ENCODE measurements at regions not wholly inside any gene's neighbourhood (a gene's known extent, or its start where the extent isn't known, plus 50 kb on each side); places are given as distances from the start of the nearest gene placed in this dataset.

DNA sequence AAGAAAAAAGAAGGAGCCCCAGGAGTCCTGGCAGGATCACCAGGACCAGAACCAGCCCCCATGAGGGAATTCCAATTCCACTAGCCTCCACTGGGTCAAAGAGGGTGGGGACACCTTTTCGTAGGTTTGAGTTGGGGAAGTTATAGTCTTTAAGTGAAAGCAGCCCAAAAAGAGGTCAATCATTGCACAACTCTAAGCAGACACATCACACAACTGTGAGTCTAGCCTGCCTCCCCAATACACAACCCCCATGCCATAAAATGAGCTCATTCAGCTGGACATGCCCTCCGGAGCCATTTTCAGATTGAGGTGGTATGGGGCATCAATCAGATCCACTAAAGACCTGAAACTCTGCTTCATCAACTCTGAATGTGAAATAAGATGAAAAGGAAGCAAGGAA is 179.9 kb downstream of the NPHP4 start:
- no peak for DNase-seq (ENCODE audit: low read depth in 2 of 2)

DNA sequence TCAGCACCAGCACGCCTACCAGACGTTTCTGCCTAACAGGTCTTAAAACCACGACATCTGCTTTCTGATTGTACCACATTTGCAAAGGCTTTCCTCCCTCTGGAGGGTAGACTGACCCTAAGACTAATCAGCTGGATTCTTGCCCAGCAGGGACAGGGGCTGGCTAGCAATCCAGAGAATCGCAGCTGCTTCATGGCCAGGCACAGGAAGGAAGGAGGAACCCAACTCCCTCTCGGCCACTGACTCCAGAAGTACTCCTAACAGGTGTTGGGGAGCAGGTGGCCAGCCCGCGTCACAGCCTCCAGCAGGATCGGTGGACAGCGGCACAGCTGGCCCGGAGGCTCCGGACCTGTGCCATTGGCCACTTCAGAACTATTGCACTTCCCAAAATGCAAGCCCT is 180.8 kb downstream of the NPHP4 start:
- DNase-seq (ENCODE audit: low read depth in 2 of 2), result no peak

DNA sequence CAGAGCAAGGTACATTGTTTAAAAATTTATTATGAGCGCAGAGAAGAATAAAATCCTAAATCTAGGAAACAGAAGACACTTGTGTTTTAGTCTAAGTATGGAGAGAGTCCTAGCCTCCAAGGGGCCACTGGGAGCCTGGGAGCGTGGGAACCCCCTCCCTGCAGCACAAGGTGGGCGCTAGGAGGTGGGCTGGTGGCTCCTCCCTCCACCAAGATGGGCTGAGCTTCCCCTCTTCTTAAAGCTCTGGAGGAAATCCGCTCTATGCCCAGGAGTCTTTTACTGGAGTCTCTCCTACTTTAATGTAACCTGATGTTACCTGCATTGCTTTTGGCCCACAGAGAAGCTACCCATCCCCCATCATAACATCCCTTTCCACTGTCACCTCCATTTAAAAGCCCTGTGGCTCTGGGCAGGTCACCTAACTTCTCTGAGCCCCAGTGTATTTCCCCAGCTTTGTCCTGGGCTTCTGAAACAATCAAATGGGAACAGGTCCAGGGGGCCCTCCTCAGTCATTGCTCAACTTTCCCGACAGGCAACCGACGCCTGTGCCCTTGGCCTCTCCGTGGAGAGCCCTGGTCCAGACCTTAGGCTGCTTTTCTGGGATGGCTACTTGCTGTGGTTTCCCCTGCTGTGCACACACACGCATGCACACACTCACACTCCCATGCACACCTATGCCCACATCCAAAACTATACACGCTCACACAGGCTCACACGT is 181.5 kb downstream of the NPHP4 start:
- DNase-seq (ENCODE audit: low read depth in 2 of 2), result no peak

DNA sequence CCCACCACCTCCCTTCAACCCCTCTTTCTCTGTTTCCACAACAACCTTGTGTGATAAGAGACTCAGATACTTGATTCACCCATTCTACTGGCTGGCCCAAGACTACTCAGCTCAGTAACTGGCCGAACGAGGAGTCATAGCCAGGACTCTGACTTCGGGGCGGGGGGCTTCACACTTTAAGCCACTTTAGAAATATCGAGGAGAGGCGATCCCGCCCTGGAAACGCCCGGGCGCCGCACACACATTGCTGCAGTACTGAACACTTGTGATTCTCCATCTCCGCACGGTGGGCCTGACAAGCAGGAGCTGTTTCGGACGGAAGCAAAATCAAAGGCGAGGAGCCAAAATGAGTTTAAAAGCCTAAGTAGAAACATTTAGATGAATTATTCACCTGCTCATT is 182.1 kb downstream of the NPHP4 start:
- DNase-seq (ENCODE audit: low read depth in 2 of 2), result no peak

DNA sequence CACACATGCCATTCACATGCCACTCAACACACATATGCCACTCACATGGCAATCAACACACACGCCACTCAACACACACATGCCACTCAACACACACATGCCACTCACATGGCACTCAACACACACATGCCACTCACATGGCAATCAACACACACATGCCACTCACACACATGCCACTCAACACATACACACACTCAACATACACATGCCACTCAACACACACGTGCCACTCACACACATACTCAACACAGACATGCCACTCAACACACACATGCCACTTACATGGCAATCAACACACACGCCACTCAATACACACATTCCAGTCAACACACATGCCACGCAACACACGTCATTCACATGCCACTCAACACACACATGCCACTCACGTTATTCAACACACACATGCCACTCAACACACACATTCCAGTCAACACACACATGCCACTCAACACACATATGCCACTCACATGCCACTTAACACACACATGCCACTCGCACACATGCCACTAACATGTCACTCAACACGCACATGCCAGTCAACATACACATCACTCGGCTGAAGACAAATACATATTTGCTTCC is 182.9 kb downstream of the NPHP4 start:
- no peak for DNase-seq (ENCODE audit: low read depth in 2 of 2)

DNA sequence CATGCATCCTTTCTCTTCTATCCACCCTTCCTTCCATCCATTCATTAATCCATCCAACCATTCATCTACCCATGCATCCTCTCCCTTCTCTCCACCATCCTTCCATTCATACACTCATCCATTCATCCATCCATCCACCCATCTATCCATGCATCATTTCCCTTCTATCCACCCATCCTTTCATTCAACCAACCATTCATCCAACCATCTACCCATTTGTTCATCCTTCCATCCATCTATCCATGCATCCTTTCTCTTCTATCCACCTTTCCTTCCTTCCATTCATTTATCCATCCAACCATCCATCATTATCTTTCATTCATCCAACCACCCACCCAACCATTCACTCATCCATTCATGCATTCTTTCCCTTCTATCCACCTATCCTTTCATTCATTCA is 188.4 kb downstream of the NPHP4 start:
- no peak for DNase-seq (ENCODE audit: low read depth in 2 of 2)

DNA sequence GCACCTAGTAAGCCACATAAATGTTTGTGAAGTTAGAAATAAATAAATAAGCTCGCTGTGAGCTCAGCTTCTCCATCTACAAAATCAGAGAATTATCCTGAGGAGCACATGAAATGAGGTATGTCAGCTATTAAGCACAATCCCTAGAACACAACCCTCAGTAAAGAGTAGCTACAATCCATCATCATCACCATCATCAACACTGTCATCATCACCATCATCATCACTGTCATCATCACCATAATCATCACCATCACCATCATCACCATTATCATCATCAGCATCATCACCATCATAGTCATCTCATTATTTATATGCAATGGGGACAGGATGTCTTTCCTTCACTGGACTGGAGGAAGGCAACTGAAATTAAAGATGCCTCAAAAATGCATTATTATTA is 189.6 kb downstream of the NPHP4 start:
- DNase-seq (ENCODE audit: low read depth in 2 of 2), result no peak

DNA sequence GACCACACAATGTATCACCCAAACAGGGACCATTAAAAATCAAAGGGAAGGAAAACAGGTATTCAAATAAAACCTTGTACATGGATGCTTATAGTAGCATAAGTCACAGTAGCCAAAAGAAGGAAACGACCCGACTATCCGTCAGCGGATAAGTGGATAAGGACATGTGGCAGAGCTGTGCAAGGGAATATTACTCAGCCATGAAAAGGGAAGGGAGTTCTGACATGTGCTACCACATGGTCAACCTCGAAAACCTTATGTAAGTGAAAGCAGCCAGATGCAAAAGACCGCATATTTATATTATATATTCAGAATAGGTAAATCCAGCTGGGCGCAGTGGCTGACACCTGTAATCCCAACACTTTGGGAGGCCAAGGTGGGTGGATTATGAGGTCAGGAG is 193.3 kb downstream of the NPHP4 start:
- DNase-seq (ENCODE audit: low read depth in 2 of 2), result no peak

DNA sequence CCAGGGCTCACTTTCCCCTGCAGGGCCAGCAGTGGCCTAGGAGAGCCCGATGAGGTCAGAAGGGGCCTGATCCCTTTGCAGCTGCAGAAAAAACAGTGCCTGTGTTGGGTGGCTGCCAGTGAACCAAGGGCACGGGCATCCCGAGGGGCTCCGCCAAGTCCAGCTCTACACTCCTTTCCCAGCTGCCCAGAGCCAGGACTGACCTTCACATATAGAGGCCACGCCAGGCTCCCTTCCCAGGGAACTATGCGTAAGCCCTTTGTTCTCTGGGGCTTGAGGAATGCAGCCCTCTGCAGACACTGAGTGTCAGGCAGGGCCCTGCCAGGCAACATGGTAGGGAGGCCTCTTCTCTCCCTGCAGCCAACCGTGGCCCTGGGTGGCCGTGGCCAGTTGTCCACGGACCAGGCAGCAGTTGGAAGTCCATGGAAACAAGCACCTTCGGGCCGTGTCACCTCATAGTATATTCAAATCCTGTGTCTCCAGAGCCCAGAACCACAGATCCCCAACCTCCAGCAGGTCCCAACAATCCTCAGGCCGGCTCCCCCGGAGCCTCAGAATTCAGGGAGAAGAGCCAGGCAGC is 194.0 kb downstream of the NPHP4 start:
- no peak for DNase-seq (ENCODE audit: low read depth in 2 of 2)

DNA sequence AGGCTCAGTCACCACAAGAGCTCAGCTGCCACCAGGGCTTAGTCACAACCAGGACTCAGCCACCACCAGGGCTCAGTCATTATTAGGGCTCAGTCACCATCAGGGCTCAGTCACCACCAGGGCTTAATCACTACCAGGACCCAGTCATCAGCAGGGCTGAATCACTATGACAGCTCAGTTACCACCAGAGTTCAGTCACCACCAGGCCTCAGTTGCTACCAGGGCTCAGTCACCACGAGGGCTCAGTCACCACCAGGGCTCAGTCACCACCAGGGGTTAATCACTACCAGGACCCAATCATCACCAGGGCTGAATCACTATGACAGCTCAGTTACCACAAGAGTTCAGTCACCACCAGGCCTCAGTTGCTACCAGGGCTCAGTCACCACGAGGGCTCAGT is 196.2 kb downstream of the NPHP4 start:
- DNase-seq (ENCODE audit: low read depth in 2 of 2), result no peak

DNA sequence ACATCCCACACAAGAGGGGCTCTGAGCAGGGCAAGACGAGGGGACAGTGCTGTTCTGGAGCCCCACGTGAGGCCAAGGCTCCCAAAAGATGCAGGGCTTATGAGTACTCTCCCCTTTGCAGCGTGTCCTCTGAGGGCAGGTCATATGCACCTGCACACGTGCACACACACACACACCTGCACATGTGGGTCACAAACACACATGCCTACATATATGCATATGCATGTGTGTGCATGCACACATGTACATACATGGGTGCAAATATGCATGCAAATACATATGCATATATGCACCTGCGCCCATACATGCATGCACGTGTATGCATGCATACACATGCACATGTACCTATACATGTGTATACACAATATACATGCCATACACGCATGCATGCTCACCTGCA is 197.9 kb downstream of the NPHP4 start:
- DNase-seq (ENCODE audit: low read depth in 2 of 2), result no peak

DNA sequence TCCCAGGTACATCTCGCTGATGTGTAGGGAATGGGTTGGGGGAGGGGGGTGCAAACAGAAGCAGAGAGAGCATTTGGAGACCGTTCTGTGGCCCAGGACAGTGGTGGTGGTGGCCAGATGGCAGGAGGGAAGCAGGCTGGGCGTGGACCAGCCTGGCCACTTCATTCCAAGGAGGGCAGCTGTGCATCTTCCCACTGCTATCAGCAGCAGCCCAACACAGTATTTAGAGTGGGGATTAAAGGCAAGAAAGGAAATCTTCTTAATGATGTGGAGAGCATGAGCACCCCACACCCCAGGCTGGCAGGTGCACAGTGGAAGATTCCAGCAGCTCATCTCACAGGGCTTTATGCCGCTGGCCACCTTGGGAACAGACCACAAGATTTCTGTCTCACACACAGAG is 198.7 kb downstream of the NPHP4 start:
- no peak for DNase-seq (ENCODE audit: low read depth in 2 of 2)

DNA sequence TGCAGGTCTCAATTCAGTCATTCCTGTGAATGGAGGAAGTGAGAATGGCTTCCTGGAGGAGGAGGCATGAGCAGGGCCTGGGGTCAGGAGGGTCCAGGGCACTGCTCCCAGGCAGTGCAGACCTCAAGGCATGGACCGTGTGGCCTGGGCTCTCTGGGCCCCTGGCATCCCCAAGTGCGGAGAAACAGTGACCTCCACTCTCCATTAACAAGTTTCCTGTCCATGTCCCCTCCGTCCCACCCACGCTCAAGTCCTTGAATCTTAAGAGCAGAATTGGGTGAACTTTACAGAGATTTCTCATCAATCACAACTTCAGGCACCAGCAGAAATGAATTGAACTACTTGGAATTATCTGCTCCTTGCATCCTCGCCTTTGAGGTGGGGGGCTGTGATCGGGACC is 211.1 kb downstream of the NPHP4 start:
- no peak for DNase-seq (ENCODE audit: low read depth in 2 of 2)

DNA sequence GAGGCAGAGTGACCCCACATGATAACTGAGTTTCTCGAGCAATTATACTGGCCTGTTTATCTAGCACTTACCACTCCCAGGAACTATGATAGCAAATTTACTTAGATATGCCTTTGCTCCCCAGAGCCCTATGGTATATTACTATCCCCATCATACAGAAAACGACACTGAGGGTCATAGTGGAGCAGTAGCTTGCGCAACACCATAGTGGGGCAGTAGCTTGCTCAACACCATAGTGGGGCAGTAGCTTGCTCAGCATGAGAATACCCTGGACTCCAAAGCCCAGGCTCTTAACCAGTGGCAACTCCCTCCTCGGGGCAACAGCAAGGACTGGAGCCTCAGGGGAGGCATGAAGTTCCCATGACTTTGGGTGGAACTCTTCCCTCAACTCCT is 211.9 kb downstream of the NPHP4 start:
- no peak for DNase-seq (ENCODE audit: low read depth in 2 of 2)

DNA sequence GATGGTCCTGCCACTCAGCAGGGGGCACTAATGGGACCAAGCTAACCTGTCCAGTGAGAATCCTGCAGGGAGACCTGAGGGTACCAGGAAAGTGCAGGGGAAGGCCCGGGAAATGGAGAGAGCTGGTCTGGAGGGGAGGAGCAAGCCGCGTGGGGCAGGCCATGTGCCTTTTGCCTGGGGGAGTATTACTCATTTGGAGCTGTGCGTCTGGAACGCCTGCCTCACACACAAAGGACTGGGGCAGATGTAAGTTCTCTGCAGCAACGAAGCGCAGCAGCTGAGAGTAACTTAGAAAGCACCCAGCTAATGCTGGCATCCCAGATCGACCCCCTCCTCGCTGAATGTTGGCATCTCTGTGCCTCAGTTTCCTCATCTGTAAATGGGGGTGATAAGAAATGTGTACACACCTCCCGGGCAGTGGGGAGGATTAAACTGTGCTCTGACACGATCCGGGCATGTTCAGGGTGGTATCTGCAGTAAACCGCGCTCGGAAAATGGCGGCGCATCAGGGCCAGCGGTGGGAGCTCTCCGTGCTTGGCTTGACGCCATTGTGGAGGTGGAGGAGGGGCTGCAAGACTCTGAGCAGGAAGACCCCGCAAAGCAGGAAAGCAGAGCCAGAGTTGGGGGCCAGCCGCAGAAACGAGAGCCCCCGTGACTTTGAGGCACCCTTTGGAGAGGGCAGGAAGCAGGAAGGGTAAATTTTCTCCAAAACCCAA is 212.5 kb downstream of the NPHP4 start:
- no peak for DNase-seq (ENCODE audit: low read depth in 2 of 2)

DNA sequence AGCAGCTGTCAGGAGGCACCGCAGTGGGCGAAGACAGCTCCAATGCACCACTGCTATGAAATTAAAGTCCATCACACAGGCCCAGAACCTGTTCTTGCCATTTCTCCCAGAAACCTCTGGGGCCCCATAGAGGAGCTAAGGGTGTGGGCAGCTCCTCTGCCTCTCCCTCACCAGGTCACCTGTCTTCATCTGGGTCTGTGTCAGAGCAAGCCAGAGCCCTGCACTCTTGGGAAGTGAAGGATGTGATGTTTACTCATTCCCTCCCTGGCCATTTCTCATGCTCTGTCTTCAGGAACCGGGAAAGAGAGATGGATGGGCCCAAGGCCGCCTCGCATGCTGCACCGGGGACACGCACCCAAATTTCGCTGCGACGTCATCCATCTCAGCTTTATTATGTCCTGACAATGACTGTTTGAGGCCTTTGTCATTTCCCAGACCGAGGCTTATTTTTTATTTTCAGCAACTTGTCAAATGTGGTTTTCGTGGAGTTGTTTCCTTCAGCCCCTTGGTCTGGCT is 216.1 kb downstream of the NPHP4 start:
- DNase-seq (ENCODE audit: low read depth in 2 of 2), result no peak

DNA sequence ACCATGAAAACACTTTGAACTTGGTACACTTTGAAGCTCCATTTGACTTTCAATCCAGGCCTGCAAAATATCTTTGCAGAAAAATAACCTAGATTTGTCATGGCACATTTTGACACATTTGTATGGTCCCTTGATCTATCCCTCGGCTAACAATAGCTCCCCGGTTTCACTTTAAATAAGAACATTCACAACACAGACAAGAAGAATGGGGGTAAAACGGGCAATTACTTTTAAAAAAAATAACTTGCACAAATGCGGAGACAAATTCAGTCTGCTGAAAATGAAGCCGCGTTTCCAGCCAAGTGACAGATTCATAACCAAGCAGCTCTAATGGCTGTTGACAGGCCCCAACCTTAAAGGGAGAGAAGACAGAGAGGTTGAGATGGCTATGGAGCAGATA is 218.2 kb downstream of the NPHP4 start:
- no peak for DNase-seq (ENCODE audit: low read depth in 2 of 2)

DNA sequence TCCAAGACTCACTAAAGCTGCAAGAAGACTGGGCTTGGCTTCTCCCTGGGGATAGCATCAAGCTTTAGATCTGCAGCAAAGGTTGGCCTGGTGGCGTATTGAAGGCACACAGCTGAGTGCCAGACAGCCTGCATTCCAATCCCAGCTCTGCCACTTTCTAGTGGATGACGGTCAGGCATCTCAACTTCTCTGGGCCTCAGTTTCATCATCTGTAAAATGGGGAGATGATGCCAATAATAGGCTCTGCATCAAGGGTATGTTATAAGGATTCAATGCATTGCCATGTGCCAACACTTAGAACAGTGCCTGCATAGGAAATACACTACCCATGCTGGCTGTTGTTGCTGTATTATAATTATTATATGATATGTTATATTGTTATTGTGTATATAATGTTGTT is 220.4 kb downstream of the NPHP4 start:
- DNase-seq (ENCODE audit: low read depth in 2 of 2), result no peak

DNA sequence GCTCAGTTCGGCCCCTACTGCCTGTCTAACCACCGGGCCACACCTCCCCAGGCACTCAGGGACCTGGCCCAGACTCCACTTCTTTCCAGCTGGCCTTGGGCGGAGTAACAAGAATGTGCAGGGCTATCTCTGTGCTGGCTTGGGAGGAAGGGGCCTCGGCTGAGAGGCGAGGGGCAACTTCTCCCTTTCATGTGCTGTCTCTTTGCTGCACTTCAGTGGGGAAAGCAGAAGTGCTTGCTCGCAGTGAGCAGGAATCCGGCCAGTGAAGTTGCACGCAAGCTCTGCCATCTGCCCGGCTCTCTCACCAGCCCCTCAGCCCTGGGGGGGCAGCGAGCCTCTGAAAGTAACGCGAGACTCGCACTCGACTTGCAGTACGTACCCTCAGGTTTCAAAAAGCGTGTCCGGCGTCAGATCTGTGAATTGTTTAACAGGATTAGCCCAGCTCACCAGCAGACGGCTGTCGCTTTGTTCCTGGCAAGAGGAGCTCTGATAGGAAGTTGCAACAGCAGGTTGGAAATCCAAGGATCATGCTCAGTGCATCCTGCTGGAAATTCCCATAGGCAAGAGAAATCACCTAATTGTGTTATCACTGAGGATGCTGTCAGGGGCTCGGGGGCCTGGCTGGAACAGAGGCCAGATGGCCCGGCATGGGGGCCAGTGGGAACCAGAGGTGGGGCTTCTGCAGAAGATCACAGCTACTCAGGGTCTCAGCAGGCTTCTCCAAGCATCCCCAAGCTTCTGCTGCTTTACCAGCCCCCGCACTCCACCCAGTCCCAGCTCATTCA is 221.1 kb downstream of the NPHP4 start:
- no peak for DNase-seq (ENCODE audit: low read depth in 2 of 2)

DNA sequence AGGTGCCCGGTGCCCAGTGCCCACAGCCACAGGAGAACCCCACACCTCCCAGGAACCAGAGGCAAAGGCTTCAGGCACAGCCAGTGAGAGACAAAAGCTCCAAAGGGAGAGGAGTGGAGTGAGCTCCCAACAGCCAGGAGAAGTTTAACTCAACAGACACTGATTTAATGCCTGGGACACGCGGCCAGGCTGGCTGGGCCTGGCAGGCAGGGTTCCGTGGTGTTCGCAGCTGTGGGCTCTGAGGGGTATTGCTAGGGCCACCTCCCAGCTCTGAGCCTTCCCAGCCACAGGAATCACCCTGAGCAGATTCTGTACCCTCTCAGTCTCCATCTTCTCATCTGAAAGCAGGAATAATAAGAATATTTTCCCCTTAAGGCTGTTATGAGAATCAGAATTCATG is 222.5 kb downstream of the NPHP4 start:
- no peak for DNase-seq (ENCODE audit: low read depth in 2 of 2)

DNA sequence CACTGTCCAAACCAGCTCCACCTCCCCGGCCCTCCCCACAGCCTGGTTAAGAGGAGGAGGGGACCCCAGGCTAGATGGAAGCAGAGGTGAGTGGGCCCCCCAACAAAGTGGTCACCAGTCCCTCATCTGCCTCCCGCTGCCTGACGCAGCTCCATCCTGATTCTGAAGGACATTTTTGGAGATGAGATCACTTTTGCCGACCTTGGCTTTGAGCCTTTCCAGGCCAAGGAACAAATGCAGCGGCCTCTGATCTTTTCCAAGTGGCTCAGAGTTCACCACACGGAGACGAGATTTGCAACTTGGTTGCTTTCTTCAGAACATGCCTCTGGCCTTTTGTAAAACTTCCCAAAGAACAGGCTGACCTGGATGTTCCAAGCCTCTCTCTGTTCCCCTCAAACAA is 223.1 kb downstream of the NPHP4 start:
- no peak for DNase-seq (ENCODE audit: low read depth in 2 of 2)

DNA sequence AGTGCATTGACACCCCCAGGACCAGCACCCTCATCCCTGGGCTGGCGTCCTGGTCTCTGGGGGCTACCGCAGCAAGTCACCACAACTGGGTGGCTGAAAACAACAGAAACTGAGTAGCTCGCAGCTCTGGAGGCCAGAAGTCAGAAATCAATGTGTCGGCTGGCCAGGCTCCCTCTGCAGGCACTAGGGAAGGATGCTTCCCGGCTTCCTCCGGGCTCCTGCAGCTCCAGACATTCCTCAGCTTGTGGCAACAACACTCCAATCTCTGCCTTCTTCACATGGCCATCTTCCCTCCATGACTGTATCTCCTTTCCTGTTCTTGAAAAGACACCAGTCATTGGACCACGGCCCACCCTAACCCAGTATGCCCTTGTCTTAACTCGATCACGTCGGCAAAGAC is 224.2 kb downstream of the NPHP4 start:
- no peak for DNase-seq (ENCODE audit: low read depth in 2 of 2)

All from stimulated activated CD4-positive, alpha-beta T cell treated with anti-CD3 and anti-CD28 coated beads, Interleukin-12 subunit alpha, Interleukin-12 subunit beta, amount 100 ng/mL, for 24 hours (primary cell).